Skeletal muscle cell (primary cell): ENCODE measurements at regions not wholly inside any gene's neighbourhood (a gene's known extent, or its start where the extent isn't known, plus 50 kb on each side); places are given as distances from the start of the nearest gene placed in this dataset.
A peak's percentile ranks its signal among the peaks of the same experiment; 100 is the strongest.

Experiments used
- DNase-seq: peaks from one replicate; pipeline ENCODE4 v3.0.0-alpha.2; 2010; ENCODE audit warnings: low read depth
- H3K4me3 ChIP-seq: 2 replicates; pipeline ENCODE4 v1.5.1; 2011; ENCODE audit warnings: low read depth, mild to moderate bottlenecking, control low read depth, low read length, moderate library complexity

DNA sequence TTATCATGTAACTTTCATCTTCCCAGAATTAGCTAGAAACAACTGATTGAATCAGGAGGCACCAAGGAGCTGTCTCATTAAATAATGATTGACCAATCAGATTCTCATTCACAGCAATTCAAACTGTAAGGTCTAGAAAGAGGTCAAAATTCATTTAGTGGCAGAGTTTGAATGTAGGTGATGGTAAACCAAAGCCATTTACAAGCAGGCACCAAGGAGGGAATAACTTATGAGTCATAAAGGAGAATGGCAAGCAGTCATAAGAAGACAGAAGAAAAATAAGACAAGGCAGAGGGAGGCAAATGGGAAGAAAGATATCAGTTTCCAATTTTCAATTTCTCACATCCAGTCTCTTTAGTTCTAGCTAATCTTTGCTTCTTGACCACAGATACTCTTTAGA, 52.9 kb upstream of the DEFB112 start:
- no peak overlapping the region for H3K4me3 ChIP-seq
- no peak for DNase-seq

DNA sequence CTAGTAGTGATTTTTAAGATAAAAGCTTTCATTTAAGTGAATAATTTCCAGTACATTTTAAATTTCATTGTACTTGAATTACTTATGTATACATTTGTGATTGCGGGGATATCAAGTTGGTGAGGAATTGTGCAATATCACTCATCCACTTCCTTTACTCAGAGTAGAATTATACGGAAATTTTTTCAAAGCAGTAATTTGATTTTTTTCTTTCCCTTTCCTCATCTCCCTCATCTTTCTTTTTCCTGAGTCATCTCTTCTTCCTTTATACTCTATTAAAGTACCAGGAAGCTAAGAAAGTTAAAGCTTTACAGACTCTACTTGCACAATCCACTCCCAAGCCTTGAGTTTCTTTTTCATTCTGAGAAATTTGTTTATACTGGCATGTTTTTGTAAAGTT, 60.9 kb upstream of the DEFB112 start:
- no peak overlapping the region for H3K4me3 ChIP-seq
- DNase-seq: no peak

DNA sequence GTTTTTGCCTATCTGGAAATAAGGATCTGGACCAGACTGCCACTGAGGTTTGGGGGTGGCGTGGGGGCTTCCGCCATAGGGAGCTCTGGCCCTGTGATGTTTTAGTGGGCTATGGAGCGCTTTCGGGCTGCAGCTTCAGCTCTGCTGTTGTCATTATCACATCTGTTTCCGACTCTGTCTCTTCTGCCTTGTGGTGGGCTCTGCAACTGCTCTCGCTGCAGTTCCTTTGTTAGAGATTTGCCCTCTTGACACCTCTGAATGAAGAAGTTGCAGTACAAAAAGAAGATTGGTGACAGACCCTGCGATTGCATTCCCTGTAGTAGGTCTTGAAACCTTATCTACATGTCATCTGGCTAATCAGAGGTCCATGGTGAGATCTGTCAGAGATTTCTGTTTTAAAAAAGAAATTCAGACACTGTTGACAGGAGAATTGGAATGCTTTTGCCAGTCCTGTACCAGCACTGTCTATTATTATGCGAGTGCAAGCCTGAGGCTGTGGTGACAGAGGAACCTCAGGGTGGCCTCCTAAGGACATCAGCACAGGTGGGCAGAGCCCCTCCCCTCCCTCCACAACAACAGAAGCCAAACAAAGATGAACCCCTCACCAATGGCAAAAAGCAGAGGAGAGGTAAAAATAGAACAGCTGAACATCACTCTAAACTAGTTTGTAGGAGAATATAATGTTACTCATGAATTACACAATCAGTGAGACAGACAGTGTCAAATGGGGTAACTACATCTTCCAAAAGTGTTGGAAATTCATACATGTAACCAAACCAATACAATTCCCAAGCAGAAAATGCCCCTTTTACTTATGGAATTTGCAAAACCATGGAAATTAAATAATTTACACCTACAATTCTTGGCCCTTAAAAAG, 63.5 kb upstream of the DEFB112 start:
- no peak for DNase-seq
- no peak overlapping the region for H3K4me3 ChIP-seq

GRCh38 chr6:50116390-50116789, 66.7 kb upstream of the DEFB112 start:
- no peak overlapping the region for H3K4me3 ChIP-seq
- no peak for DNase-seq

DNA sequence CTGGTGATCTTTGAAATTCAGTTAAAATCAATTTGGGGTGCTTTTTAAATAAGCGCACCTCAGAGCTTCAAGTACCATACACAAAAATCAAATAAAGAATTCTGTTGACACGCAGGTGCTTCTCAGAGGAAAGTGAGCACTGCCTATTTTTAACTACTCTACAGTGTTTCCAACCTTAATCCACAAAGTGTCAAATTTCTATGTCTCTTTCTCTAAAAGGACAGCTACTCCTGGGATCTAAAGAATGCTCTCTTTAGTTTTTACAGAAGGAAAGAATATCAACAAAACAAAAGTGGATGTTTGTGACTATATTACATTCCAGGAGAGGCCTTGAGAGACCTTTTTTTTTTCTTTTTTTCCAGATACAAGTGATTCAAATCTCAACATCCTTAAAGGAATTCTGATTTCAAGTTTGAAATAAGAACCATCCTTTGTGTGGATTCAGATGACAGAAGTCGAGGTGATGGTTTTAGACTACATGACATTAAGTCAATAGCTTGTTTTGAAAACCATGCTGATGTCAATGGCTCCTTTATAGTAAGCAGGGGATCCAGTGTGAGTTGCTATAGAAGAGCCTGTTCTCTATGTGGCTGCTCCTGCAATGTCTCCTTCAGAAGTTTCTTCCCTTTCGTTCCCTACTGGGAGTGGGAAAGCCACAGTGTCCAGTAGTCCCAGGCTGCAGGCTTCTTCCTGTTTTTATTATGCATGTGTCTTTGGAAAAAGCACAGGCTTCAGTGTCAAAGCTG, 67.2 kb upstream of the DEFB112 start:
- no peak overlapping the region for H3K4me3 ChIP-seq
- no peak for DNase-seq

- no peak for DNase-seq
- H3K4me3 ChIP-seq: no peak overlapping the region
These were observed 70.6 kb upstream of the DEFB112 start for GRCh38 chr6:50120300-50120699.

GRCh38 chr6:50123688-50124087, 74.0 kb upstream of the DEFB112 start:
- H3K4me3 ChIP-seq: no peak overlapping the region
- no peak for DNase-seq

DNA sequence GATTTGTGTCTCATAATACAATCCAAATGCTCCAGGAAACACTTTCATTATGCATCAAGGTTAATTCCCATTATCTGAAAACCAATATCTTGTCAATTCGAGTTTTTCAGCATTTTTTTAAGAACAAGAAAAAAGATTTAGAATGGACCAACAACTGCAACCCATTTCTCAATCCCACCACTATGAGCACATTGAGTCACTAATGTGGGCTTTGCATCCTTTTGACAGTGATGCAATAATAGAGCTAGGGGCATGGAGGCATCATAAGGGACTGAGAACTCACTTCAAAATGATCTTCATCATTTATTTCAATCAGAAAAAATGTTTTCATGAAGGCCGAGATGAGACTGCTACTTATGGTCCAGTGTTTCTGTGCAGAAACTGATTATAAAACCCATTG, 74.8 kb upstream of the DEFB112 start:
- H3K4me3 ChIP-seq: no peak overlapping the region
- DNase-seq: no peak

DNA sequence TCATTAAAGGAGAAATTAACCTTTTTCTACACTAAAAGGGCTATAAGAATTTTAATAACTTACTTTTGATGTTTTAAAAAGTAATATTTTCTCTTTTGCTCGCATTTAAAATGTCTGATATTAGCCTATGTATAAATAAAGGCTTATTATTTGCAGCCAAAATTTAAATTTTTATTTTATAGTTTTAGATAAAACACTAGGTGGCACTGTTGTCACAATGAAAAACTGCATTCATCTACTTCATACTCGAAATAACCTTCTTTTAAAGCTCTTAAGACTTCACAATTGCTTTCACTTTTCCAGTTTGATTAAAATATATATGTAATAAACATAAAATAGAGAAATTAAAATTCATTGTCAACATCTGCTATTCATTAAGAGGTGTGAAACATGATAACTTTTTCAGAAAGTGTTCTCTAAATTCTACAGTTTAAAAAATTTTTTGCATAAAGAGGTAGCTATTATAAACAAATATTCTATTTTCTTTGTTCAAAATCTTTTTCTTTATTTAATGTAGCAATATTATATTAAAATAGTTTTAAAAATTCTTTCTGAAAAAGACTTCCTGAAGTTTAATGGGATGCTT, 78.8 kb upstream of the DEFB112 start:
- no peak for DNase-seq
- H3K4me3 ChIP-seq: no peak overlapping the region

- no peak overlapping the region for H3K4me3 ChIP-seq
- no peak for DNase-seq
These were observed 86.2 kb upstream of the DEFB112 start for GRCh38 chr6:50135968-50136367.

DNA sequence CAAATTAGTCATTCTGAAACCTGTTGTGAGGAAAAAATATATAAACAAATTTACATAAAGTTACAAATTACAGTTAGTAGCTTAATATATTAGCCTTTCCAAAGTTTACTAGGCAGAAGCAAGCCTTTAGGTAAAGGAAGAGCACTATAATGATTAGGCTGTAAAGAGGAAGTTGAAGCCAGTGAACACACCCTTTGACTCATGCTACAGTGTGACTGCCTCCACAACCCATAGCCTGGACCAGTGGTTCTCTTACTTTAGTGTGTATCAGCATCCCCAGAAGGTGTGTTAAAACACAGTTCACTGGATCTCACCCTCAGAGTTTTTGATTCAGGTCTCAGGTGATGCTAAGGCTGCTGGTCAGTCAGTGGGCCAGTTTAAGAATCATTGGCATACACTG, 91.4 kb upstream of the DEFB112 start:
- DNase-seq: no peak
- H3K4me3 ChIP-seq: no peak overlapping the region

DNA sequence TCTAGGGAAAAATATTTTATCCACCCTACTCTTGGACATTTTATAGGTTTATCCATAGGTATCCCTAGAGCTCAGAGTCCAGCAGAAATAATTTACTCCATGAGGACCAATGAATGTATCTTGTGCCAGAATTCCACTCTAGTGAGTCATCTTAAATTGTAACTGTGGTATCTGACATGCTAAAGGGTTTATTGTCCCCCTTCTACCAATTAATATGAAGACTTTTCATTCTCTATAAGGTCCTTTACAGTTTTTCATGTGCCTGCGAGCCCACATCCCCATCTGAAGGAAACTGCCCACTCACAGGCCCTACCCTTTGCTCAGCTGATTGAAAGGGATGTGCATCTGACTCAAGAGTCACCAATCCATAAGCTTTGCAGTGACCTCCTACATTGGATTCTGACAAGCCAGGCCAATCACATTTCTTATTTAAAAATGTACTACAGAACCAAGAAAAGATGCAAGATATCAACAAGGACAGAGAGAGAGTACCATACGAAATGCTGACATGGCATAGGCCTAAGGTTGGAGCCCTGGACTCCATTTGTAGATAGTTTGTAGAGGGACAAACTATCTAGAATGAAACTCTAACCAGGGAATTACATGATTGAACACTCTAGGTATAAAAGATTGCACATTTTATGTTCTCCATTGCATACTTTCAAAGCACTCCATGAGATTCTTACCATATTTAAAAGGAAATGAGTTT, 93.4 kb upstream of the DEFB112 start:
- no peak overlapping the region for H3K4me3 ChIP-seq

DNA sequence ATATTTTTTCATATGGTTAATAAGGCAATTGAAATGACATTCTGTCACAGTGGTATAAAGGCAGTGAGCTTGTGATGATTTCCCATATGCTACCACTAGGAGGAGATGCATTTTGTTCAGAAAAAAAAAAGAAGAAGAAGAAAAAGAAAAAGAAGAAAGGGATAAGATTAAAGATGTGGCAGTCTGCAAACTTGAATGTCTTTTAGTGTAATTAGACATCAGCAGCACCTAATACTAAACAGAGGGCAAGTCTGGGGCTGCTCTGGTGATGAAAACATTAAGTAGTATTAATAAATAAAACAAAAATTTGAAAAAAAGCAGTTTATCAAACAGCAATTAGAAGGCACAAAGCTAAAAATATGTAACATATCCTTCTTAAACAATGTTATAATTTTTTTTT, 95.4 kb upstream of the DEFB112 start:
- no peak overlapping the region for H3K4me3 ChIP-seq
- DNase-seq: no peak

More for the DNA sequence above, 93.4 kb upstream of the DEFB112 start:
- DNase-seq: no peak

GRCh38 chr6:50147371-50147770, 97.6 kb upstream of the DEFB112 start:
- DNase-seq: peak; percentile 4
- no peak overlapping the region for H3K4me3 ChIP-seq

GRCh38 chr6:50180646-50181045, 130.9 kb upstream of the DEFB112 start:
- H3K4me3 ChIP-seq: no peak overlapping the region
- no peak for DNase-seq

- no peak for DNase-seq
- no peak overlapping the region for H3K4me3 ChIP-seq
These were observed 135.3 kb upstream of the DEFB112 start for GRCh38 chr6:50185006-50185405.

GRCh38 chr6:50187351-50187921, 137.7 kb upstream of the DEFB112 start:
- DNase-seq: no peak
- H3K4me3 ChIP-seq: no peak overlapping the region

GRCh38 chr6:50198245-50198644, 148.5 kb upstream of the DEFB112 start:
- H3K4me3 ChIP-seq: no peak overlapping the region
- DNase-seq: no peak

GRCh38 chr6:50202766-50203165, 153.0 kb upstream of the DEFB112 start:
- H3K4me3 ChIP-seq: no peak overlapping the region

DNA sequence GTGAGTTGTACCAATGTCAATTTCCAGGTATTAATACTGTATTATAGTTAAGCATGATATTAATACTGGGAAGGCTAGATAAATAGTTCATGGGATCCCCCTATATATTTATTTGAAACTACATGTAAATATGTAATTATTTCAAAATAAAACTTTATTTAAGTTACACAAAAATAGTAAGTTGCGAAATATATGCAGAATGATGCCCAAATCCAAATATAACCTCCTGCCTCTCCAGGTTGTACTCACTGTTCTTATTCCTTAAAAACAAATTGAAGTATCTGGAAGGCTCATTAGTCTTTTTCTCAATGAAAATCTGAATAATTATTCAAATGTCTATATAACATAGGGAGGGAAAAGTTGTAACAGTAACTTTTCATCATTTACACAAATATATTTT, 161.9 kb upstream of the DEFB112 start:
- no peak for DNase-seq
- no peak overlapping the region for H3K4me3 ChIP-seq

More at GRCh38 chr6:50202766-50203165, 153.0 kb upstream of the DEFB112 start:
- no peak for DNase-seq
